ENCODE measurements at regions not wholly inside any gene's neighbourhood (a gene's known extent, or its start where the extent isn't known, plus 50 kb on each side); places are given as distances from the start of the nearest gene placed in this dataset.
A peak's percentile ranks its signal among the peaks of the same experiment; 100 is the strongest.

- no peak overlapping the region for H3K9ac ChIP-seq (ENCODE audit: low read length)
- H3K27ac ChIP-seq (ENCODE audit: low read depth, low read length): no peak overlapping the region
- H3K4me3 ChIP-seq (ENCODE audit: low read depth, low read length): no peak overlapping the region
- no peaks in the 10 kb centered on the region for H3K36me3 ChIP-seq (ENCODE audit: control insufficient read depth, insufficient read depth, low read length)
- H3K9me3 ChIP-seq (ENCODE audit: control insufficient read depth, insufficient read depth, low read depth, low read length): no peaks in the 10 kb centered on the region
- peaks cover 23% of the 10 kb centered on the region for H3K27me3 ChIP-seq (ENCODE audit: control insufficient read depth, insufficient read depth, low read length)
- peaks cover 10% of the 10 kb centered on the region for H3K4me1 ChIP-seq (ENCODE audit: control insufficient read depth, insufficient read depth, low read length)
These were observed 625.1 kb upstream of the IMPG1 start for GRCh38 chr6:76697585-76697984.

- no peak overlapping the region for H3K4me3 ChIP-seq (ENCODE audit: low read depth, low read length)
- no peak overlapping the region for H3K27ac ChIP-seq (ENCODE audit: low read depth, low read length)
- no peaks in the 10 kb centered on the region for H3K9me3 ChIP-seq (ENCODE audit: control insufficient read depth, insufficient read depth, low read depth, low read length)
- no peaks in the 10 kb centered on the region for H3K36me3 ChIP-seq (ENCODE audit: control insufficient read depth, insufficient read depth, low read length)
- H3K27me3 ChIP-seq (ENCODE audit: control insufficient read depth, insufficient read depth, low read length): peaks cover 4% of the 10 kb centered on the region; the same call in 1 of the 2 replicates
- H3K9ac ChIP-seq (ENCODE audit: low read length): no peak overlapping the region
- no peaks in the 10 kb centered on the region; the same call in 1 of the 2 replicates for H3K4me1 ChIP-seq (ENCODE audit: control insufficient read depth, insufficient read depth, low read length)
These were observed 622.3 kb upstream of the IMPG1 start for GRCh38 chr6:76694795-76695194.

- no peaks in the 10 kb centered on the region for H3K9me3 ChIP-seq (ENCODE audit: control insufficient read depth, insufficient read depth, low read depth, low read length)
- no peaks in the 10 kb centered on the region for H3K27me3 ChIP-seq (ENCODE audit: control insufficient read depth, insufficient read depth, low read length)
- H3K4me3 ChIP-seq (ENCODE audit: low read depth, low read length): no peak overlapping the region
- H3K36me3 ChIP-seq (ENCODE audit: control insufficient read depth, insufficient read depth, low read length): no peaks in the 10 kb centered on the region
- H3K9ac ChIP-seq (ENCODE audit: low read length): no peak overlapping the region
- H3K27ac ChIP-seq (ENCODE audit: low read depth, low read length): no peak overlapping the region
- peaks cover 17% of the 10 kb centered on the region for H3K4me1 ChIP-seq (ENCODE audit: control insufficient read depth, insufficient read depth, low read length)
These were observed 612.4 kb upstream of the IMPG1 start for GRCh38 chr6:76684875-76685274.

GRCh38 chr6:76683985-76684384 is 611.5 kb upstream of the IMPG1 start:
- no peak overlapping the region for H3K27ac ChIP-seq (ENCODE audit: low read depth, low read length)
- no peak overlapping the region for H3K4me3 ChIP-seq (ENCODE audit: low read depth, low read length)
- no peaks in the 10 kb centered on the region for H3K9me3 ChIP-seq (ENCODE audit: control insufficient read depth, insufficient read depth, low read depth, low read length)
- H3K4me1 ChIP-seq (ENCODE audit: control insufficient read depth, insufficient read depth, low read length): peaks cover 17% of the 10 kb centered on the region
- H3K9ac ChIP-seq (ENCODE audit: low read length): no peak overlapping the region
- no peaks in the 10 kb centered on the region for H3K36me3 ChIP-seq (ENCODE audit: control insufficient read depth, insufficient read depth, low read length)
- H3K27me3 ChIP-seq (ENCODE audit: control insufficient read depth, insufficient read depth, low read length): no peaks in the 10 kb centered on the region

GRCh38 chr6:76682842-76683241 is 610.4 kb upstream of the IMPG1 start:
- Histone ChIP-seq H3K9me3 (ENCODE audit: control insufficient read depth, insufficient read depth, low read depth, low read length) (no peaks in the 10 kb centered on the region), H3K27me3 (ENCODE audit: control insufficient read depth, insufficient read depth, low read length) (no peaks in the 10 kb centered on the region), H3K9ac (ENCODE audit: low read length) (no peak overlapping the region), H3K4me3 (ENCODE audit: low read depth, low read length) (no peak overlapping the region), H3K36me3 (ENCODE audit: control insufficient read depth, insufficient read depth, low read length) (no peaks in the 10 kb centered on the region), H3K4me1 (ENCODE audit: control insufficient read depth, insufficient read depth, low read length) (peaks cover 17% of the 10 kb centered on the region), H3K27ac (ENCODE audit: low read depth, low read length) (no peak overlapping the region)

- H3K4me3 ChIP-seq (ENCODE audit: low read depth, low read length): no peak overlapping the region
- H3K27me3 ChIP-seq (ENCODE audit: control insufficient read depth, insufficient read depth, low read length): no peaks in the 10 kb centered on the region
- no peak overlapping the region for H3K9ac ChIP-seq (ENCODE audit: low read length)
- H3K27ac ChIP-seq (ENCODE audit: low read depth, low read length): no peak overlapping the region
- no peaks in the 10 kb centered on the region for H3K36me3 ChIP-seq (ENCODE audit: control insufficient read depth, insufficient read depth, low read length)
- no peaks in the 10 kb centered on the region for H3K9me3 ChIP-seq (ENCODE audit: control insufficient read depth, insufficient read depth, low read depth, low read length)
- peaks cover 17% of the 10 kb centered on the region for H3K4me1 ChIP-seq (ENCODE audit: control insufficient read depth, insufficient read depth, low read length)
These were observed 609.3 kb upstream of the IMPG1 start for GRCh38 chr6:76681781-76682180.

GRCh38 chr6:76677017-76677416 is 604.6 kb upstream of the IMPG1 start:
- Histone ChIP-seq H3K9ac (ENCODE audit: low read length) (no peak overlapping the region), H3K27ac (ENCODE audit: low read depth, low read length) (no peak overlapping the region), H3K4me1 (ENCODE audit: control insufficient read depth, insufficient read depth, low read length) (no peaks in the 10 kb centered on the region), H3K4me3 (ENCODE audit: low read depth, low read length) (no peak overlapping the region), H3K36me3 (ENCODE audit: control insufficient read depth, insufficient read depth, low read length) (no peaks in the 10 kb centered on the region), H3K27me3 (ENCODE audit: control insufficient read depth, insufficient read depth, low read length) (no peaks in the 10 kb centered on the region), H3K9me3 (ENCODE audit: control insufficient read depth, insufficient read depth, low read depth, low read length) (no peaks in the 10 kb centered on the region)

- Histone ChIP-seq H3K27me3 (ENCODE audit: control insufficient read depth, insufficient read depth, low read length) (no peaks in the 10 kb centered on the region), H3K27ac (ENCODE audit: low read depth, low read length) (no peak overlapping the region), H3K9ac (ENCODE audit: low read length) (no peak overlapping the region), H3K36me3 (ENCODE audit: control insufficient read depth, insufficient read depth, low read length) (no peaks in the 10 kb centered on the region), H3K4me1 (ENCODE audit: control insufficient read depth, insufficient read depth, low read length) (no peaks in the 10 kb centered on the region), H3K9me3 (ENCODE audit: control insufficient read depth, insufficient read depth, low read depth, low read length) (no peaks in the 10 kb centered on the region), H3K4me3 (ENCODE audit: low read depth, low read length) (no peak overlapping the region)
These were observed 599.3 kb upstream of the IMPG1 start for GRCh38 chr6:76671751-76672150.

- no peaks in the 10 kb centered on the region for H3K9me3 ChIP-seq (ENCODE audit: control insufficient read depth, insufficient read depth, low read depth, low read length)
- no peaks in the 10 kb centered on the region for H3K36me3 ChIP-seq (ENCODE audit: control insufficient read depth, insufficient read depth, low read length)
- no peak overlapping the region for H3K27ac ChIP-seq (ENCODE audit: low read depth, low read length)
- H3K27me3 ChIP-seq (ENCODE audit: control insufficient read depth, insufficient read depth, low read length): no peaks in the 10 kb centered on the region
- H3K4me3 ChIP-seq (ENCODE audit: low read depth, low read length): no peak overlapping the region
- no peak overlapping the region for H3K9ac ChIP-seq (ENCODE audit: low read length)
- H3K4me1 ChIP-seq (ENCODE audit: control insufficient read depth, insufficient read depth, low read length): peaks cover 4% of the 10 kb centered on the region; the same call in 1 of the 2 replicates
These were observed 571.8 kb upstream of the IMPG1 start for GRCh38 chr6:76644231-76644630.

GRCh38 chr6:76639941-76640340 is 567.5 kb upstream of the IMPG1 start:
- Histone ChIP-seq H3K27me3 (ENCODE audit: control insufficient read depth, insufficient read depth, low read length) (no peaks in the 10 kb centered on the region), H3K4me3 (ENCODE audit: low read depth, low read length) (no peak overlapping the region), H3K4me1 (ENCODE audit: control insufficient read depth, insufficient read depth, low read length) (peaks cover 4% of the 10 kb centered on the region; the same call in 1 of the 2 replicates), H3K36me3 (ENCODE audit: control insufficient read depth, insufficient read depth, low read length) (no peaks in the 10 kb centered on the region), H3K27ac (ENCODE audit: low read depth, low read length) (peak overlapping the region; percentile 23; the same call in 1 of the 2 replicates), H3K9me3 (ENCODE audit: control insufficient read depth, insufficient read depth, low read depth, low read length) (peaks cover 4% of the 10 kb centered on the region; the same call in 1 of the 2 replicates), H3K9ac (ENCODE audit: low read length) (no peak overlapping the region)

- Histone ChIP-seq H3K27ac (ENCODE audit: low read depth, low read length) (no peak overlapping the region), H3K9ac (ENCODE audit: low read length) (no peak overlapping the region), H3K4me1 (ENCODE audit: control insufficient read depth, insufficient read depth, low read length) (no peaks in the 10 kb centered on the region; the same call in 1 of the 2 replicates), H3K36me3 (ENCODE audit: control insufficient read depth, insufficient read depth, low read length) (no peaks in the 10 kb centered on the region), H3K9me3 (ENCODE audit: control insufficient read depth, insufficient read depth, low read depth, low read length) (peaks cover 4% of the 10 kb centered on the region), H3K4me3 (ENCODE audit: low read depth, low read length) (no peak overlapping the region), H3K27me3 (ENCODE audit: control insufficient read depth, insufficient read depth, low read length) (no peaks in the 10 kb centered on the region)
These were observed 562.2 kb upstream of the IMPG1 start for GRCh38 chr6:76634695-76635094.

- H3K4me1 ChIP-seq (ENCODE audit: control insufficient read depth, insufficient read depth, low read length): no peaks in the 10 kb centered on the region
- no peak overlapping the region for H3K4me3 ChIP-seq (ENCODE audit: low read depth, low read length)
- H3K9me3 ChIP-seq (ENCODE audit: control insufficient read depth, insufficient read depth, low read depth, low read length): peaks cover 14% of the 10 kb centered on the region
- no peak overlapping the region for H3K27ac ChIP-seq (ENCODE audit: low read depth, low read length)
- H3K9ac ChIP-seq (ENCODE audit: low read length): no peak overlapping the region
- H3K36me3 ChIP-seq (ENCODE audit: control insufficient read depth, insufficient read depth, low read length): no peaks in the 10 kb centered on the region
- H3K27me3 ChIP-seq (ENCODE audit: control insufficient read depth, insufficient read depth, low read length): no peaks in the 10 kb centered on the region
These were observed 560.8 kb upstream of the IMPG1 start for GRCh38 chr6:76633259-76633658.
